ENCODE measurements at regions not wholly inside any gene's neighbourhood (a gene's known extent, or its start where the extent isn't known, plus 50 kb on each side); places are given as distances from the start of the nearest gene placed in this dataset.

GRCh38 chr20:43320536-43320935 is 130.8 kb upstream of the PTPRT start:
- no peaks in the 10 kb centered on the region for H3K9me3 ChIP-seq (ENCODE audit: low read depth)
- WGBS, 2 experiments (ENCODE audit: low coverage in 1 of 2, low lambda C conversion rate in 2 of 2, missing lambda C conversion rate in 2 of 2): 53 to 61% methylated on average over 3 of the region's 3 CpGs
- in situ Hi-C loops (cut with MboI): no loop called here

DNA sequence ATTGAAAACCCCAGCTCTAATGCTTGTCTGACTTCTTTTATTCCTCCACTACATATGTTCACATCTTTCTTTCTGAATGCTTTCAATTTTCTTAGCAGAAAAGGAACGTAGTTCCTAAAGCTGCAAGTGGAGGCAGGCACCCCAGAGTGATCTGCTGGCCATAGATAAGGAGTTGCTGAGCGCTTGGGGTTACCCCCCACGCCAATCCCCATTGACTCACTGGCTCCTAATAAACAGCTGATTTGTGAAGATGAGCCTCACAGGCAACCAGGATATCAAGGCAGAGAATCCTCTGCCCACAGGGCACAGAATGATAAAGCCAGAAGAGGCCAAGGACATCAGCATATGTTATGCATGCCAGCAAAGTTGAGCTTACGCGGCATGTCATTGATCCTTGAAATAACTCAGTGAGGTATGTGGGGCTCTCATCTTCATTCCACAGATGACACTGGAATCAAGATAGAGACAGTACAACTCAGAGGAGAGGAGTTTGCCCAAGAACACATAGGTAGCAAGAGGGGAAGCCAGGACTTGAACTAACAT is 129.1 kb upstream of the PTPRT start:
- in situ Hi-C loops (cut with MboI): no loop called here
- Histone ChIP-seq H3F3A (ENCODE audit: insufficient read depth) (no peaks in the 10 kb centered on the region), H3K9ac (no peak overlapping the region), H3K79me2 (ENCODE audit: insufficient read depth) (no peaks in the 10 kb centered on the region), H3K4me3 (no peak overlapping the region), H3K9me2 (ENCODE audit: insufficient read depth) (no peaks in the 10 kb centered on the region), H3K27me3 (replicated peaks; ENCODE audit: insufficient read depth) (no peaks in the 10 kb centered on the region), H3K27ac (no peak overlapping the region), H4K20me1 (ENCODE audit: insufficient read depth) (no peaks in the 10 kb centered on the region), H3K36me3 (ENCODE audit: low read depth) (no peaks in the 10 kb centered on the region), H3K9me3 (ENCODE audit: low read depth) (no peaks in the 10 kb centered on the region), H3K4me2 (ENCODE audit: unreplicated experiment) (no peak overlapping the region), H3K4me1 (ENCODE audit: insufficient read depth) (no peaks in the 10 kb centered on the region), H2AFZ (no peak overlapping the region)
- no peak for DNase-seq
- TF ChIP-seq EZH2phosphoT487 (IDR thresholded peaks at IDR 0.05; ENCODE audit: insufficient read depth, low read depth): no peak
- TF ChIP-seq EZH2 (IDR thresholded peaks at IDR 0.05; ENCODE audit: insufficient read depth, poor library complexity, severe bottlenecking): no peak
- WGBS, 2 experiments (ENCODE audit: low coverage in 1 of 2, low lambda C conversion rate in 2 of 2, missing lambda C conversion rate in 2 of 2): 33% methylated on average over 5 of the region's 5 CpGs

More at GRCh38 chr20:43320536-43320935, 130.8 kb upstream of the PTPRT start:
- no peak overlapping the region for H3K4me2 ChIP-seq (ENCODE audit: unreplicated experiment)
- H3F3A ChIP-seq (ENCODE audit: insufficient read depth): no peaks in the 10 kb centered on the region
- no peaks in the 10 kb centered on the region for H3K4me1 ChIP-seq (ENCODE audit: insufficient read depth)
- H3K27ac ChIP-seq: no peak overlapping the region
- H3K27me3 ChIP-seq (replicated peaks; ENCODE audit: insufficient read depth): no peaks in the 10 kb centered on the region
- TF ChIP-seq EZH2phosphoT487 (IDR thresholded peaks at IDR 0.05; ENCODE audit: insufficient read depth, low read depth) (no peak), EZH2 (IDR thresholded peaks at IDR 0.05; ENCODE audit: insufficient read depth, poor library complexity, severe bottlenecking) (no peak)
- H4K20me1 ChIP-seq (ENCODE audit: insufficient read depth): no peaks in the 10 kb centered on the region
- H3K4me3 ChIP-seq: no peak overlapping the region
- no peak overlapping the region for H2AFZ ChIP-seq
- no peaks in the 10 kb centered on the region for H3K79me2 ChIP-seq (ENCODE audit: insufficient read depth)
- no peaks in the 10 kb centered on the region for H3K9me2 ChIP-seq (ENCODE audit: insufficient read depth)
- no peaks in the 10 kb centered on the region for H3K36me3 ChIP-seq (ENCODE audit: low read depth)
- no peak overlapping the region for H3K9ac ChIP-seq
- DNase-seq: peak; percentile 7

DNA sequence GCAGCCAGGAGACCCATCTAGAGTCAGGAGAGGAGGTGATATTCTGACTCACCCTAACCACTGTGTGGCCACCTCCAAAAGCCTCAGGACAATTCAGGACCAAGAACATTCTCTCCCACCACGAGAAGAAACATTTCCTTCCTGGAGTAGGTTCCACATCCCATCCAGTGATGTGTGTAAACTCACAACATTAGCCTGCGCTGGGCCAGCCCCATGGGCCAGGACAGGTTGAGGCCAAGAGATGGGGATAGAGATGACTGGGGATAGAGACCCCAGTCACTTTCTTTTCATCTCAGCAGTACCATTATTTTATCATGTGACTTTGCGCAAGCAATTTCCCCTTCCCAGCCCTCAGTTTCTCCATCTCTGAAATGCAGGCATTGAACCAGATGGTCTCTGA is 126.6 kb upstream of the PTPRT start:
- no peak for DNase-seq
- 50 to 51% methylated on average over 3 of the region's 3 CpGs for WGBS, 2 experiments (ENCODE audit: low coverage in 1 of 2, low lambda C conversion rate in 2 of 2, missing lambda C conversion rate in 2 of 2)
- no peak overlapping the region for H3K4me3 ChIP-seq
- no peaks in the 10 kb centered on the region for H4K20me1 ChIP-seq (ENCODE audit: insufficient read depth)
- no peak overlapping the region for H3K9ac ChIP-seq
- H3K9me2 ChIP-seq (ENCODE audit: insufficient read depth): no peaks in the 10 kb centered on the region
- no peak overlapping the region for H3K4me2 ChIP-seq (ENCODE audit: unreplicated experiment)
- TF ChIP-seq EZH2phosphoT487 (IDR thresholded peaks at IDR 0.05; ENCODE audit: insufficient read depth, low read depth): no peak
- TF ChIP-seq EZH2 (IDR thresholded peaks at IDR 0.05; ENCODE audit: insufficient read depth, poor library complexity, severe bottlenecking): no peak
- no peaks in the 10 kb centered on the region for H3K9me3 ChIP-seq (ENCODE audit: low read depth)
- H2AFZ ChIP-seq: no peak overlapping the region
- in situ Hi-C loops (cut with MboI): no loop called here
- H3K27ac ChIP-seq: no peak overlapping the region
- no peaks in the 10 kb centered on the region for H3K27me3 ChIP-seq (replicated peaks; ENCODE audit: insufficient read depth)
- no peaks in the 10 kb centered on the region for H3K4me1 ChIP-seq (ENCODE audit: insufficient read depth)
- no peaks in the 10 kb centered on the region for H3K36me3 ChIP-seq (ENCODE audit: low read depth)
- H3K79me2 ChIP-seq (ENCODE audit: insufficient read depth): no peaks in the 10 kb centered on the region
- H3F3A ChIP-seq (ENCODE audit: insufficient read depth): no peaks in the 10 kb centered on the region

GRCh38 chr20:43309266-43309665 is 119.6 kb upstream of the PTPRT start:
- DNase-seq: no peak
- H3K79me2 ChIP-seq (ENCODE audit: insufficient read depth): no peaks in the 10 kb centered on the region
- no peaks in the 10 kb centered on the region for H3K9me2 ChIP-seq (ENCODE audit: insufficient read depth)
- H3K9me3 ChIP-seq (ENCODE audit: low read depth): no peaks in the 10 kb centered on the region
- H3K9ac ChIP-seq: no peak overlapping the region
- no peaks in the 10 kb centered on the region for H4K20me1 ChIP-seq (ENCODE audit: insufficient read depth)
- no peaks in the 10 kb centered on the region for H3F3A ChIP-seq (ENCODE audit: insufficient read depth)
- no peaks in the 10 kb centered on the region for H3K36me3 ChIP-seq (ENCODE audit: low read depth)
- H3K4me3 ChIP-seq: no peak overlapping the region
- H3K4me2 ChIP-seq (ENCODE audit: unreplicated experiment): no peak overlapping the region
- no peaks in the 10 kb centered on the region for H3K27me3 ChIP-seq (replicated peaks; ENCODE audit: insufficient read depth)
- TF ChIP-seq EZH2phosphoT487 (IDR thresholded peaks at IDR 0.05; ENCODE audit: insufficient read depth, low read depth) (no peak), EZH2 (IDR thresholded peaks at IDR 0.05; ENCODE audit: insufficient read depth, poor library complexity, severe bottlenecking) (no peak)
- no peak overlapping the region for H3K27ac ChIP-seq
- H3K4me1 ChIP-seq (ENCODE audit: insufficient read depth): no peaks in the 10 kb centered on the region
- in situ Hi-C loops (cut with MboI): no loop called here
- no peak overlapping the region for H2AFZ ChIP-seq

DNA sequence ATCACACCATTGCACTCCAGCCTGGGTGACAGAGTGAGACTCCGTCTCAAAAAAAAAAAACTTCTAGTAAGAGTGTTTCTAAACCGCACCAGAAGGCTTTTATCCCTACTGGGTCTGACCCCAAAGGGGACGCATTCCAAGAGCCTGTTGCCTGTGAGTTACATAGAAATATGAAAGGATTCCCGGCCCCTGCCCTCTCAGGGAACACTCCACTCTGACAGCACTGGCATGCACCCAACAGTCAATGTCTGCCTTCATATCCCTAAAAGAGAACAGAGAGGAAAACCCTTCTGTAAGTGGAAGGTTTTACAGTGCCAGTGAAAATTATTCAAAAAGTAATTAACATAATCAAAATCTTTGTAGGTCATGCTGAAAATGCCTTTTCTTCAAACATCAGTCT is 117.1 kb upstream of the PTPRT start:
- Histone ChIP-seq H3F3A (ENCODE audit: insufficient read depth) (no peaks in the 10 kb centered on the region), H3K79me2 (ENCODE audit: insufficient read depth) (no peaks in the 10 kb centered on the region), H3K4me2 (ENCODE audit: unreplicated experiment) (no peak overlapping the region), H4K20me1 (ENCODE audit: insufficient read depth) (no peaks in the 10 kb centered on the region), H3K27me3 (replicated peaks; ENCODE audit: insufficient read depth) (no peaks in the 10 kb centered on the region), H3K9me2 (ENCODE audit: insufficient read depth) (no peaks in the 10 kb centered on the region), H3K27ac (no peak overlapping the region), H3K9me3 (ENCODE audit: low read depth) (no peaks in the 10 kb centered on the region), H3K4me3 (no peak overlapping the region), H3K36me3 (ENCODE audit: low read depth) (no peaks in the 10 kb centered on the region), H3K4me1 (ENCODE audit: insufficient read depth) (no peaks in the 10 kb centered on the region), H3K9ac (no peak overlapping the region), H2AFZ (no peak overlapping the region)
- no peak for DNase-seq
- in situ Hi-C loops (cut with MboI): no loop called here
- WGBS, 2 experiments (ENCODE audit: low coverage in 1 of 2, low lambda C conversion rate in 2 of 2, missing lambda C conversion rate in 2 of 2): 34 to 49% methylated on average over 4 of the region's 4 CpGs
- TF ChIP-seq EZH2 (IDR thresholded peaks at IDR 0.05; ENCODE audit: insufficient read depth, poor library complexity, severe bottlenecking) (no peak), EZH2phosphoT487 (IDR thresholded peaks at IDR 0.05; ENCODE audit: insufficient read depth, low read depth) (no peak)

Measured in GM23248 (cell line).